DOHH2 (cell line): ENCODE measurements at regions not wholly inside any gene's neighbourhood (a gene's known extent, or its start where the extent isn't known, plus 50 kb on each side); places are given as distances from the start of the nearest gene placed in this dataset.

Source experiments
- EZH2phosphoT487 ChIP-seq: fragments of 200-600 bp; sonication (generic); IDR thresholded peaks from 2 replicates; pipeline ENCODE4 v1.6.1; 2017; ENCODE audit warnings: borderline replicate concordance, mild to moderate bottlenecking, antibody characterized with exemption, low read length, moderate library complexity, mixed read lengths
- TF ChIP-seq, protein P1 (sequence below): fragments of 200-600 bp; sonication (generic); IDR thresholded peaks from one replicate; pipeline ENCODE4 v1.5.1; 2014; ENCODE audit warnings: antibody characterized with exemption, mild to moderate bottlenecking, low read depth, low read length; ENCODE audit not compliant: poor library complexity, severe bottlenecking

- TF ChIP-seq, protein P1, sequence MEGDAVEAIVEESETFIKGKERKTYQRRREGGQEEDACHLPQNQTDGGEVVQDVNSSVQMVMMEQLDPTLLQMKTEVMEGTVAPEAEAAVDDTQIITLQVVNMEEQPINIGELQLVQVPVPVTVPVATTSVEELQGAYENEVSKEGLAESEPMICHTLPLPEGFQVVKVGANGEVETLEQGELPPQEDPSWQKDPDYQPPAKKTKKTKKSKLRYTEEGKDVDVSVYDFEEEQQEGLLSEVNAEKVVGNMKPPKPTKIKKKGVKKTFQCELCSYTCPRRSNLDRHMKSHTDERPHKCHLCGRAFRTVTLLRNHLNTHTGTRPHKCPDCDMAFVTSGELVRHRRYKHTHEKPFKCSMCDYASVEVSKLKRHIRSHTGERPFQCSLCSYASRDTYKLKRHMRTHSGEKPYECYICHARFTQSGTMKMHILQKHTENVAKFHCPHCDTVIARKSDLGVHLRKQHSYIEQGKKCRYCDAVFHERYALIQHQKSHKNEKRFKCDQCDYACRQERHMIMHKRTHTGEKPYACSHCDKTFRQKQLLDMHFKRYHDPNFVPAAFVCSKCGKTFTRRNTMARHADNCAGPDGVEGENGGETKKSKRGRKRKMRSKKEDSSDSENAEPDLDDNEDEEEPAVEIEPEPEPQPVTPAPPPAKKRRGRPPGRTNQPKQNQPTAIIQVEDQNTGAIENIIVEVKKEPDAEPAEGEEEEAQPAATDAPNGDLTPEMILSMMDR: no peak
- TF ChIP-seq EZH2phosphoT487: no peak
Measured at GRCh38 chr3:22885039-22885438, 318.1 kb upstream of the UBE2E2 start.
